Stimulated activated naive CD4-positive, alpha-beta T cell (primary cell): ENCODE measurements at regions not wholly inside any gene's neighbourhood (a gene's known extent, or its start where the extent isn't known, plus 50 kb on each side); places are given as distances from the start of the nearest gene placed in this dataset.
"Not testable (repeated sequence)": the region's sequence is repeated elsewhere in the genome, so short reads cannot be mapped to it uniquely, and the experiment has no call there.

Source experiments
- DNase-seq, 6 experiments: peaks; one replicate each; lab custom pipeline; 2025; lab: John Stamatoyannopoulos, UW

GRCh38 chr13:81546294-81546693 is 1205.4 kb upstream of the SPRY2 start:
- not testable (repeated sequence) for DNase-seq

- no peak for DNase-seq
Measured at GRCh38 chr13:81540777-81541176, 1199.9 kb upstream of the SPRY2 start.

GRCh38 chr13:81539643-81540150 is 1198.8 kb upstream of the SPRY2 start:
- DNase-seq = no peak

GRCh38 chr13:81498969-81499368 is 1158.0 kb upstream of the SPRY2 start:
- no peak for DNase-seq

GRCh38 chr13:81493144-81493543 is 1152.2 kb upstream of the SPRY2 start:
- no peak for DNase-seq

- DNase-seq = no peak
Measured at GRCh38 chr13:81492449-81492848, 1151.5 kb upstream of the SPRY2 start.

- DNase-seq = no peak
Measured at GRCh38 chr13:81488021-81488420, 1147.1 kb upstream of the SPRY2 start.

- DNase-seq = no peak
Measured at GRCh38 chr13:81487151-81487550, 1146.2 kb upstream of the SPRY2 start.

- no peak for DNase-seq
Measured at GRCh38 chr13:81480634-81481033, 1139.7 kb upstream of the SPRY2 start.

- DNase-seq = no peak
Measured at GRCh38 chr13:81473366-81473899, 1132.5 kb upstream of the SPRY2 start.

- no peak for DNase-seq
Measured at GRCh38 chr13:81458170-81458569, 1117.2 kb upstream of the SPRY2 start.

GRCh38 chr13:81446441-81446840 is 1105.5 kb upstream of the SPRY2 start:
- no peak for DNase-seq

- no peak for DNase-seq
Measured at GRCh38 chr13:81442904-81443303, 1102.0 kb upstream of the SPRY2 start.

GRCh38 chr13:81425286-81425685 is 1084.4 kb upstream of the SPRY2 start:
- DNase-seq = no peak

GRCh38 chr13:81409284-81409683 is 1068.4 kb upstream of the SPRY2 start:
- DNase-seq = no peak

- DNase-seq = no peak
Measured at GRCh38 chr13:81408647-81409046, 1067.7 kb upstream of the SPRY2 start.

GRCh38 chr13:81406639-81407292 is 1065.8 kb upstream of the SPRY2 start:
- DNase-seq = no peak

- no peak for DNase-seq
Measured at GRCh38 chr13:81406022-81406421, 1065.1 kb upstream of the SPRY2 start.

GRCh38 chr13:81396192-81396591 is 1055.3 kb upstream of the SPRY2 start:
- no peak for DNase-seq

- no peak for DNase-seq
Measured at GRCh38 chr13:81395368-81395767, 1054.4 kb upstream of the SPRY2 start.

- no peak for DNase-seq
Measured at GRCh38 chr13:81394640-81395039, 1053.7 kb upstream of the SPRY2 start.

- no peak for DNase-seq
Measured at GRCh38 chr13:81393721-81394120, 1052.8 kb upstream of the SPRY2 start.

GRCh38 chr13:81393110-81393509 is 1052.2 kb upstream of the SPRY2 start:
- no peak for DNase-seq

GRCh38 chr13:81388400-81388799 is 1047.5 kb upstream of the SPRY2 start:
- no peak for DNase-seq
